ENCODE measurements at regions not wholly inside any gene's neighbourhood (a gene's known extent, or its start where the extent isn't known, plus 50 kb on each side); places are given as distances from the start of the nearest gene placed in this dataset.
"Not testable (repeated sequence)": the region's sequence is repeated elsewhere in the genome, so short reads cannot be mapped to it uniquely, and the experiment has no call there.

GRCh38 chr13:111672198-111672597 lies 351.8 kb downstream of the TEX29 start:
- TF ChIP-seq, protein P1, sequence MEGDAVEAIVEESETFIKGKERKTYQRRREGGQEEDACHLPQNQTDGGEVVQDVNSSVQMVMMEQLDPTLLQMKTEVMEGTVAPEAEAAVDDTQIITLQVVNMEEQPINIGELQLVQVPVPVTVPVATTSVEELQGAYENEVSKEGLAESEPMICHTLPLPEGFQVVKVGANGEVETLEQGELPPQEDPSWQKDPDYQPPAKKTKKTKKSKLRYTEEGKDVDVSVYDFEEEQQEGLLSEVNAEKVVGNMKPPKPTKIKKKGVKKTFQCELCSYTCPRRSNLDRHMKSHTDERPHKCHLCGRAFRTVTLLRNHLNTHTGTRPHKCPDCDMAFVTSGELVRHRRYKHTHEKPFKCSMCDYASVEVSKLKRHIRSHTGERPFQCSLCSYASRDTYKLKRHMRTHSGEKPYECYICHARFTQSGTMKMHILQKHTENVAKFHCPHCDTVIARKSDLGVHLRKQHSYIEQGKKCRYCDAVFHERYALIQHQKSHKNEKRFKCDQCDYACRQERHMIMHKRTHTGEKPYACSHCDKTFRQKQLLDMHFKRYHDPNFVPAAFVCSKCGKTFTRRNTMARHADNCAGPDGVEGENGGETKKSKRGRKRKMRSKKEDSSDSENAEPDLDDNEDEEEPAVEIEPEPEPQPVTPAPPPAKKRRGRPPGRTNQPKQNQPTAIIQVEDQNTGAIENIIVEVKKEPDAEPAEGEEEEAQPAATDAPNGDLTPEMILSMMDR (IDR thresholded peaks at IDR 0.05): not testable (repeated sequence)
- not testable (repeated sequence) for TF ChIP-seq POLR2A (IDR thresholded peaks at IDR 0.05)

All from body of pancreas (tissue), 4 donors.